DND-41 (cell line): ENCODE measurements at regions not wholly inside any gene's neighbourhood (a gene's known extent, or its start where the extent isn't known, plus 50 kb on each side); places are given as distances from the start of the nearest gene placed in this dataset.
A peak's percentile ranks its signal among the peaks of the same experiment; 100 is the strongest.

Source experiments
- EZH2 ChIP-seq: IDR thresholded peaks from 3 replicates; pipeline ENCODE4 v1.6.1; 2012; ENCODE audit warnings: borderline replicate concordance, low read depth, mild to moderate bottlenecking, moderate library complexity, low read length, inconsistent platforms; ENCODE audit not compliant: severe bottlenecking
- TF ChIP-seq, protein P1 (sequence below): IDR thresholded peaks from 2 replicates; pipeline ENCODE4 v1.5.1; 2012; ENCODE audit warnings: borderline replicate concordance, low read length, moderate library complexity, mild to moderate bottlenecking; ENCODE audit not compliant: poor library complexity, severe bottlenecking; ENCODE audit errors: extremely low read depth

- TF ChIP-seq, protein P1, sequence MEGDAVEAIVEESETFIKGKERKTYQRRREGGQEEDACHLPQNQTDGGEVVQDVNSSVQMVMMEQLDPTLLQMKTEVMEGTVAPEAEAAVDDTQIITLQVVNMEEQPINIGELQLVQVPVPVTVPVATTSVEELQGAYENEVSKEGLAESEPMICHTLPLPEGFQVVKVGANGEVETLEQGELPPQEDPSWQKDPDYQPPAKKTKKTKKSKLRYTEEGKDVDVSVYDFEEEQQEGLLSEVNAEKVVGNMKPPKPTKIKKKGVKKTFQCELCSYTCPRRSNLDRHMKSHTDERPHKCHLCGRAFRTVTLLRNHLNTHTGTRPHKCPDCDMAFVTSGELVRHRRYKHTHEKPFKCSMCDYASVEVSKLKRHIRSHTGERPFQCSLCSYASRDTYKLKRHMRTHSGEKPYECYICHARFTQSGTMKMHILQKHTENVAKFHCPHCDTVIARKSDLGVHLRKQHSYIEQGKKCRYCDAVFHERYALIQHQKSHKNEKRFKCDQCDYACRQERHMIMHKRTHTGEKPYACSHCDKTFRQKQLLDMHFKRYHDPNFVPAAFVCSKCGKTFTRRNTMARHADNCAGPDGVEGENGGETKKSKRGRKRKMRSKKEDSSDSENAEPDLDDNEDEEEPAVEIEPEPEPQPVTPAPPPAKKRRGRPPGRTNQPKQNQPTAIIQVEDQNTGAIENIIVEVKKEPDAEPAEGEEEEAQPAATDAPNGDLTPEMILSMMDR = peak; percentile 9
- no peak for TF ChIP-seq EZH2
These were observed 120.2 kb downstream of the TEX36 start for GRCh38 chr10:125562737-125563136.
